Esophagus muscularis mucosa (tissue), 4 donors: ENCODE measurements at regions not wholly inside any gene's neighbourhood (a gene's known extent, or its start where the extent isn't known, plus 50 kb on each side); places are given as distances from the start of the nearest gene placed in this dataset.

Experiments used
- CTCF ChIP-seq, 3 experiments: fragments of 200-600 bp in 2 of 3; fragments of 450-650 bp in 1 of 3; sonication (generic) in 2 of 3; IDR thresholded peaks; one replicate each; pipeline ENCODE4 v1.5.1; 2017 to 2019; ENCODE audit warnings: antibody characterized with exemption in 3 of 3, mild to moderate bottlenecking in 2 of 3, moderate library complexity in 1 of 3
- EP300 ChIP-seq: sonication (generic); formaldehyde crosslinking; IDR thresholded peaks from one replicate; pipeline ENCODE4 v1.6.1; 2017; ENCODE audit warnings: antibody characterized with exemption
- POLR2A ChIP-seq: fragments of 450-650 bp; IDR thresholded peaks from one replicate; pipeline ENCODE4 v1.6.1; 2017; ENCODE audit warnings: antibody characterized with exemption, moderate library complexity, mild to moderate bottlenecking, low read depth

- TF ChIP-seq EP300, result no peak
- TF ChIP-seq CTCF (IDR thresholded peaks at IDR 0.05), result no peak
- no peak for TF ChIP-seq POLR2A
Measured at GRCh38 chr4:19216476-19216875, 1035.2 kb upstream of the SLIT2 start.
